Gastrocnemius medialis (tissue), 4 donors: ENCODE measurements at regions not wholly inside any gene's neighbourhood (a gene's known extent, or its start where the extent isn't known, plus 50 kb on each side); places are given as distances from the start of the nearest gene placed in this dataset.

ENCODE experiments used
- POLR2A ChIP-seq, 2 donors: fragments of 450-650 bp; IDR thresholded peaks; one replicate each; pipeline ENCODE4 v1.6.1; 2017; ENCODE audit warnings: antibody characterized with exemption in 2 of 2, mild to moderate bottlenecking in 2 of 2, moderate library complexity in 2 of 2
- TF ChIP-seq, protein P1 (sequence below), 5 experiments: fragments of 450-650 bp in 3 of 5; fragments of 200-600 bp in 2 of 5; sonication (generic) in 2 of 5; IDR thresholded peaks in 4 of 5; conservative IDR thresholded peaks in 1 of 5; 1 replicate in 4 of 5; 2 replicates in 1 of 5; pipeline ENCODE4 v1.5.1; 2016 to 2019; ENCODE audit warnings: antibody characterized with exemption in 5 of 5, mild to moderate bottlenecking in 3 of 5, moderate library complexity in 3 of 5

DNA sequence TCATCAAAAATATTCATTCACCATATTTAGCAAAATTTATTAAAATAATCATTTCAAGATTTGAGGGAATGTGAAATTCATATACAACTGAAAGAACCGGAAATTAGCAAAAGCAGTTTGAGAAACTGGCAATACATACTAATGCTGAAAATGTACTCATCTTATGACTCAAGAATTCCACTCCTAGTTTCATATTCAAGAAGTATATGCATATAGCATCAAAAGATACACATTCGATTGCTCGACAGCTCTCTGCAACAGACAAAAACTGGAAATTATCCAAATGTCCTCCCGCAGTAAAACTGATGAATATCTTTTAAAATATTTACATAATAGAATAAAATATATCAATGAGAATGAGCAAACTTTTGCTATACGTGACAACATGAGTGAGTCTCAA, 189.2 kb upstream of the MGAT4C start:
- TF ChIP-seq POLR2A (IDR thresholded peaks at IDR 0.05) = no peak
- TF ChIP-seq, protein P1, sequence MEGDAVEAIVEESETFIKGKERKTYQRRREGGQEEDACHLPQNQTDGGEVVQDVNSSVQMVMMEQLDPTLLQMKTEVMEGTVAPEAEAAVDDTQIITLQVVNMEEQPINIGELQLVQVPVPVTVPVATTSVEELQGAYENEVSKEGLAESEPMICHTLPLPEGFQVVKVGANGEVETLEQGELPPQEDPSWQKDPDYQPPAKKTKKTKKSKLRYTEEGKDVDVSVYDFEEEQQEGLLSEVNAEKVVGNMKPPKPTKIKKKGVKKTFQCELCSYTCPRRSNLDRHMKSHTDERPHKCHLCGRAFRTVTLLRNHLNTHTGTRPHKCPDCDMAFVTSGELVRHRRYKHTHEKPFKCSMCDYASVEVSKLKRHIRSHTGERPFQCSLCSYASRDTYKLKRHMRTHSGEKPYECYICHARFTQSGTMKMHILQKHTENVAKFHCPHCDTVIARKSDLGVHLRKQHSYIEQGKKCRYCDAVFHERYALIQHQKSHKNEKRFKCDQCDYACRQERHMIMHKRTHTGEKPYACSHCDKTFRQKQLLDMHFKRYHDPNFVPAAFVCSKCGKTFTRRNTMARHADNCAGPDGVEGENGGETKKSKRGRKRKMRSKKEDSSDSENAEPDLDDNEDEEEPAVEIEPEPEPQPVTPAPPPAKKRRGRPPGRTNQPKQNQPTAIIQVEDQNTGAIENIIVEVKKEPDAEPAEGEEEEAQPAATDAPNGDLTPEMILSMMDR (IDR thresholded peaks at IDR 0.05 in 4 of 5, conservative IDR thresholded peaks at IDR 0.05 in 1 of 5) = no peak
